Pancreas (tissue), 10 donors: ENCODE measurements at regions not wholly inside any gene's neighbourhood (a gene's known extent, or its start where the extent isn't known, plus 50 kb on each side); places are given as distances from the start of the nearest gene placed in this dataset.
"Not testable (repeated sequence)": the region's sequence is repeated elsewhere in the genome, so short reads cannot be mapped to it uniquely, and the experiment has no call there.

Source experiments
- ATAC-seq, 4 donors: fragments of 200-7000 bp; cut with Tn5 transposase; one replicate each; pipeline versions ENCODE4 v1.8.0 to v1.9.1; 2020; ENCODE audit warnings: mild to moderate bottlenecking in 4 of 4, moderate library complexity in 4 of 4
- DNase-seq, 6 donors: peaks; one replicate each; pipeline ENCODE4 v3.0.0-alpha.2; 2020
- FAIRE-seq: peaks from 2 replicates; lab custom pipeline; 2012; peaks lifted over from hg19 to GRCh38; lab: Jason Lieb, UNC
- H3K27ac ChIP-seq, 4 donors: fragments of 200-600 bp; sonication (generic); 1 replicate in 3 of 4; 2 replicates in 1 of 4; pipeline versions ENCODE4 v1.5.0 to v1.8.0; 2020
- H3K27me3 ChIP-seq, 4 donors: fragments of 200-600 bp; one replicate each; pipeline ENCODE4 v1.8.0; 2021
- H3K36me3 ChIP-seq, 3 donors: fragments of 200-600 bp; sonication (generic) in 1 of 3; one replicate each; pipeline versions ENCODE4 v1.5.0 to v1.8.0; 2020 to 2021
- H3K4me1 ChIP-seq, 3 donors: fragments of 200-600 bp; one replicate each; pipeline ENCODE4 v1.8.0; 2021
- H3K4me3 ChIP-seq, 4 donors: fragments of 200-600 bp; sonication (generic) in 2 of 4; one replicate each; pipeline versions ENCODE4 v1.5.0 to v1.8.0; 2020 to 2021
- H3K9me3 ChIP-seq, 4 donors: fragments of 200-600 bp; one replicate each; pipeline ENCODE4 v1.8.0; 2021
- CTCF ChIP-seq, 4 donors: fragments of 200-600 bp; sonication (generic) in 3 of 4; IDR thresholded peaks; one replicate each; pipeline versions ENCODE4 v1.5.0 to v1.8.0; 2021; ENCODE audit warnings: antibody characterized with exemption in 4 of 4
- WGBS, 2 donors: extraction: QIAGEN DNeasy Blood & Tissue Kit; methylation state at CpG; one replicate each; pipeline ENCODE4 v1.1.7; 2013; 5-methylcytosine and 5-hydroxymethylcytosine counted together
- intact Hi-C, 3 donors: fragments of 100-400 bp; cut with DNase I; formaldehyde crosslinking; loops; one replicate each; pipeline versions ENCODE4 v1.11.1 to v1.14.2; 2022
- donor health status: healthy with polysubstance abuse.
- donor health status: DM: no; HTN: no; CAD: no; lungs with moderate emphysema.
- donor health status: DM: no; HTN: no; CAD: no.
- donor health status: control.
- donor health status: control.
- donor health status: Bipolar disorder and iron deficiency.
- donor health status: DM: yes; HTN: yes; CAD: no.
- donor health status: DM: no; HTN: no; CAD: no.
- donor health status: DM: no; HTN: no; CAD: no.
- donor health status: DM: yes; HTN: yes; CAD: no.

- Histone ChIP-seq H3K36me3 (no peaks in the 10 kb centered on the region), H3K4me3 (no peak overlapping the region), H3K27me3 (no peaks in the 10 kb centered on the region), H3K9me3 (no peaks in the 10 kb centered on the region), H3K27ac (no peak overlapping the region), H3K4me1 (no peaks in the 10 kb centered on the region)
- no peak for TF ChIP-seq CTCF (IDR thresholded peaks at IDR 0.05)
- ATAC-seq (no peak), DNase-seq (no peak), FAIRE-seq (no peak)
- intact Hi-C loops, result no loop called here
These were observed 317.8 kb downstream of the MMUT start for GRCh38 chr6:49145280-49145679.

- H3K4me1 ChIP-seq, result no peaks in the 10 kb centered on the region
- no peak overlapping the region for H3K27ac ChIP-seq
- WGBS, 2 donors, result 15% methylated on average over 7 of the region's 7 CpGs
- no peaks in the 10 kb centered on the region for H3K27me3 ChIP-seq
- no peaks in the 10 kb centered on the region for H3K36me3 ChIP-seq
- DNase-seq (no peak), ATAC-seq (no peak), FAIRE-seq (no peak)
- intact Hi-C loops, result no loop called here
- no peak overlapping the region for H3K4me3 ChIP-seq
- TF ChIP-seq CTCF (IDR thresholded peaks at IDR 0.05), result no peak
- H3K9me3 ChIP-seq, result no peaks in the 10 kb centered on the region
These were observed 320.5 kb downstream of the MMUT start for GRCh38 chr6:49142421-49143151.

- H3K9me3 ChIP-seq, result no peaks in the 10 kb centered on the region
- intact Hi-C loops, result no loop called here
- no peak overlapping the region for H3K27ac ChIP-seq
- no peak for DNase-seq
- no peak for FAIRE-seq
- H3K4me1 ChIP-seq, result no peaks in the 10 kb centered on the region
- H3K4me3 ChIP-seq, result no peak overlapping the region
- H3K36me3 ChIP-seq, result no peaks in the 10 kb centered on the region
- ATAC-seq, result no peak
- no peaks in the 10 kb centered on the region for H3K27me3 ChIP-seq
- no peak for TF ChIP-seq CTCF (IDR thresholded peaks at IDR 0.05)
- WGBS, 2 donors, result 77 to 81% methylated on average over 3 of the region's 3 CpGs
These were observed 341.1 kb downstream of the MMUT start for GRCh38 chr6:49121970-49122369.

- FAIRE-seq, result no peak
- no peak for TF ChIP-seq CTCF (IDR thresholded peaks at IDR 0.05)
- Histone ChIP-seq H3K4me1 (no peaks in the 10 kb centered on the region), H3K36me3 (no peaks in the 10 kb centered on the region), H3K27ac (no peak overlapping the region), H3K4me3 (no peak overlapping the region), H3K9me3 (no peaks in the 10 kb centered on the region), H3K27me3 (no peaks in the 10 kb centered on the region)
- intact Hi-C loops, result no loop called here
- no peak for ATAC-seq
- DNase-seq, result no peak
These were observed 344.6 kb downstream of the MMUT start for GRCh38 chr6:49118478-49118877.

- ATAC-seq, result no peak
- H3K4me1 ChIP-seq, result no peaks in the 10 kb centered on the region
- TF ChIP-seq CTCF (IDR thresholded peaks at IDR 0.05), result no peak
- H3K36me3 ChIP-seq, result no peaks in the 10 kb centered on the region
- 72 to 84% methylated on average over 2 of the region's 2 CpGs for WGBS, 2 donors
- no peak for DNase-seq
- FAIRE-seq, result no peak
- H3K27me3 ChIP-seq, result no peaks in the 10 kb centered on the region
- H3K27ac ChIP-seq, result no peak overlapping the region
- H3K9me3 ChIP-seq, result no peaks in the 10 kb centered on the region
- intact Hi-C loops, result no loop called here
- H3K4me3 ChIP-seq, result no peak overlapping the region
These were observed 352.1 kb downstream of the MMUT start for GRCh38 chr6:49110916-49111315.

GRCh38 chr6:49097664-49098063 is 365.4 kb downstream of the MMUT start:
- H3K27me3 ChIP-seq, intact Hi-C loops, ATAC-seq, DNase-seq, H3K27ac ChIP-seq, FAIRE-seq, H3K4me3 ChIP-seq, H3K4me1 ChIP-seq, H3K36me3 ChIP-seq, H3K9me3 ChIP-seq: not testable (repeated sequence)
- WGBS, 2 donors, result 72 to 80% methylated on average over 11 of the region's 11 CpGs
